Activated B cell treated with CpG ODN at 0.5 μM for 24 hours (primary cell): ENCODE measurements at regions not wholly inside any gene's neighbourhood (a gene's known extent, or its start where the extent isn't known, plus 50 kb on each side); places are given as distances from the start of the nearest gene placed in this dataset.

Experiments
- ATAC-seq: fragments of 200-7000 bp; cut with Tn5 transposase; one replicate; pipeline ENCODE4 v1.10.0; 2021; ENCODE audit warnings: low read depth, mild to moderate bottlenecking, moderate library complexity
- CTCF ChIA-PET: fragments of 350-600 bp; sonication (Branson Sonifier 250); formaldehyde crosslinking; loops from one replicate; lab custom pipeline; 2021; ENCODE audit warnings: antibody characterized with exemption; lab: Charles Lee
- POLR2A ChIA-PET: fragments of 350-600 bp; sonication (Branson Sonifier 250); formaldehyde crosslinking; loops from one replicate; lab custom pipeline; 2021; ENCODE audit warnings: antibody characterized with exemption; lab: Charles Lee
- DNase-seq: peaks from one replicate; pipeline ENCODE4 v3.0.0; 2022
- H3K27ac Mint-ChIP-seq: one replicate; pipeline ENCODE4 v1.8.0; 2020; ENCODE audit warnings: mixed read lengths
- H3K27me3 Mint-ChIP-seq: one replicate; pipeline ENCODE4 v1.8.0; 2021; ENCODE audit warnings: mixed read lengths
- H3K36me3 Mint-ChIP-seq: one replicate; pipeline ENCODE4 v1.8.0; 2021; ENCODE audit warnings: low read depth, mixed read lengths
- H3K4me1 Mint-ChIP-seq: one replicate; pipeline ENCODE4 v1.8.0; 2021; ENCODE audit warnings: mixed read lengths
- H3K4me3 Mint-ChIP-seq: one replicate; pipeline ENCODE4 v1.8.0; 2020; ENCODE audit warnings: mild to moderate bottlenecking, mixed read lengths
- H3K9me3 Mint-ChIP-seq: one replicate; pipeline ENCODE4 v1.8.0; 2020; ENCODE audit warnings: mixed read lengths
- CTCF ChIP-seq: fragments of 200-600 bp; IDR thresholded peaks from one replicate; pipeline ENCODE4 v1.8.0; 2022; ENCODE audit warnings: antibody characterized with exemption, mild to moderate bottlenecking
- intact Hi-C: fragments of 100-400 bp; cut with micrococcal nuclease; formaldehyde crosslinking; loops from one replicate; pipeline ENCODE4 v1.15.1; 2024

- POLR2A ChIA-PET, result no interaction called here
- ATAC-seq, result no peak
- CTCF ChIA-PET, result no interaction called here
- TF ChIP-seq CTCF, result no peak
- DNase-seq, result no peak
- no peaks in the 10 kb centered on the region for H3K36me3 Mint-ChIP-seq
- no peaks in the 10 kb centered on the region for H3K9me3 Mint-ChIP-seq
- intact Hi-C loops, result no loop called here
- H3K4me3 Mint-ChIP-seq, result no peak overlapping the region
- no peaks in the 10 kb centered on the region for H3K27me3 Mint-ChIP-seq
- H3K27ac Mint-ChIP-seq, result no peak overlapping the region
- no peaks in the 10 kb centered on the region for H3K4me1 Mint-ChIP-seq
Measured at GRCh38 chr1:207243442-207244408, 77.8 kb upstream of the CD55 start.

GRCh38 chr1:207244409-207244801 lies 77.1 kb upstream of the CD55 start:
- no peak for DNase-seq
- ChIA-PET POLR2A (no interaction called here), CTCF (no interaction called here)
- intact Hi-C loops, result no loop called here
- no peaks in the 10 kb centered on the region for H3K36me3 Mint-ChIP-seq
- no peak for TF ChIP-seq CTCF
- ATAC-seq, result no peak
- H3K9me3 Mint-ChIP-seq, result no peaks in the 10 kb centered on the region
- H3K27ac Mint-ChIP-seq, result no peak overlapping the region
- H3K27me3 Mint-ChIP-seq, result no peaks in the 10 kb centered on the region
- no peaks in the 10 kb centered on the region for H3K4me1 Mint-ChIP-seq
- no peak overlapping the region for H3K4me3 Mint-ChIP-seq

- intact Hi-C loops, result no loop called here
- Mint-ChIP-seq H3K36me3 (no peaks in the 10 kb centered on the region), H3K27me3 (no peaks in the 10 kb centered on the region), H3K4me1 (peaks cover under 1% of the 10 kb centered on the region), H3K4me3 (no peak overlapping the region), H3K27ac (no peak overlapping the region), H3K9me3 (no peaks in the 10 kb centered on the region)
- DNase-seq (no peak), ATAC-seq (no peak)
- POLR2A ChIA-PET, result no interaction called here
- TF ChIP-seq CTCF, result no peak
- CTCF ChIA-PET, result no interaction called here
Measured at GRCh38 chr1:207245124-207245523, 76.4 kb upstream of the CD55 start.

GRCh38 chr1:207248544-207249198 lies 72.8 kb upstream of the CD55 start:
- ATAC-seq, result no peak
- Mint-ChIP-seq H3K27ac (no peak overlapping the region), H3K4me3 (no peak overlapping the region), H3K36me3 (no peaks in the 10 kb centered on the region), H3K9me3 (peaks cover 4% of the 10 kb centered on the region), H3K27me3 (no peaks in the 10 kb centered on the region), H3K4me1 (peaks cover 5% of the 10 kb centered on the region)
- ChIA-PET CTCF (no interaction called here), POLR2A (no interaction called here)
- no peak for TF ChIP-seq CTCF
- intact Hi-C loops, result no loop called here
- DNase-seq, result no peak

- Mint-ChIP-seq H3K36me3 (no peaks in the 10 kb centered on the region), H3K27ac (no peak overlapping the region), H3K4me1 (peaks cover 5% of the 10 kb centered on the region), H3K4me3 (no peak overlapping the region), H3K27me3 (no peaks in the 10 kb centered on the region), H3K9me3 (peaks cover 7% of the 10 kb centered on the region)
- CTCF ChIA-PET, result no interaction called here
- POLR2A ChIA-PET, result interaction anchor here (0.6 kb wide), 1 partner anchor 19 kb away, joined by 4 read pairs; no protein-coding TSS in a partner anchor
- ATAC-seq (no peak), DNase-seq (no peak)
- TF ChIP-seq CTCF, result no peak
- intact Hi-C loops, result no loop called here
Measured at GRCh38 chr1:207250431-207250830, 71.0 kb upstream of the CD55 start.
